ENCODE measurements at regions not wholly inside any gene's neighbourhood (a gene's known extent, or its start where the extent isn't known, plus 50 kb on each side); places are given as distances from the start of the nearest gene placed in this dataset.

- H3K4me1 ChIP-seq (ENCODE audit: insufficient read depth) = no peaks in the 10 kb centered on the region
- H2AFZ ChIP-seq = no peak overlapping the region
- no peak overlapping the region for H3K4me2 ChIP-seq
- no peak for DNase-seq (ENCODE audit: low spot score)
- Mint-ChIP-seq H3K9me3 (no peaks in the 10 kb centered on the region), H3K36me3 (ENCODE audit: low read depth) (no peaks in the 10 kb centered on the region), H3K27me3 (ENCODE audit: insufficient read depth, low read depth, poor library complexity) (no peaks in the 10 kb centered on the region), H3K4me3 (no peak overlapping the region), H3K4me1 (no peaks in the 10 kb centered on the region), H3K27ac (no peak overlapping the region)
- H3K79me2 ChIP-seq (replicated peaks; ENCODE audit: insufficient read depth) = no peaks in the 10 kb centered on the region
- no peak overlapping the region for H3K4me3 ChIP-seq
- H4K20me1 ChIP-seq (replicated peaks; ENCODE audit: insufficient read depth) = no peaks in the 10 kb centered on the region
- no peaks in the 10 kb centered on the region for H3K9me2 ChIP-seq (ENCODE audit: insufficient read depth)
- no peaks in the 10 kb centered on the region for H3K27me3 ChIP-seq (ENCODE audit: insufficient read depth)
- no peak for TF ChIP-seq ZNF114 (CRISPR knock-in tag; IDR thresholded peaks at IDR 0.05)
- TF ChIP-seq POLR2AphosphoS5 (IDR thresholded peaks at IDR 0.05; ENCODE audit: low read depth) = no peak
- no peak for TF ChIP-seq STAT1 (IDR thresholded peaks at IDR 0.05; ENCODE audit: unreplicated experiment)
- no peak for TF ChIP-seq EZH2 (IDR thresholded peaks at IDR 0.05; ENCODE audit: low read depth, unreplicated experiment)
- TF ChIP-seq CTCF (conservative IDR thresholded peaks at IDR 0.05; ENCODE audit: low read depth in 2 of 2) = no peak
- no peak for TF ChIP-seq REST (IDR thresholded peaks at IDR 0.05; ENCODE audit: unreplicated experiment)
- no peak for TF ChIP-seq ZNF331 (CRISPR knock-in tag; IDR thresholded peaks at IDR 0.05; ENCODE audit: low read depth)
- TF ChIP-seq EZH2phosphoT487 (IDR thresholded peaks at IDR 0.05; ENCODE audit: unreplicated experiment) = no peak
- no peak overlapping the region for H3K27ac ChIP-seq (ENCODE audit: low read depth)
- no peak for ATAC-seq
- H3F3A ChIP-seq (replicated peaks; ENCODE audit: low read depth) = no peaks in the 10 kb centered on the region
- no peaks in the 10 kb centered on the region for H3K36me3 ChIP-seq (ENCODE audit: insufficient read depth)
Observed at GRCh38 chr10:105793071-105793470, 1152.0 kb downstream of the SORCS3 start.

- H3K9me3 Mint-ChIP-seq = peaks cover 12% of the 10 kb centered on the region; the same call in 2 of the 3 replicates
- ATAC-seq (no peak), DNase-seq (ENCODE audit: low spot score) (no peak)
- Histone ChIP-seq H3K27me3 (ENCODE audit: insufficient read depth) (no peaks in the 10 kb centered on the region), H4K20me1 (replicated peaks; ENCODE audit: insufficient read depth) (no peaks in the 10 kb centered on the region), H3K4me2 (no peak overlapping the region), H3K27ac (ENCODE audit: low read depth) (no peak overlapping the region), H3K4me1 (ENCODE audit: insufficient read depth) (no peaks in the 10 kb centered on the region), H2AFZ (no peak overlapping the region), H3K4me3 (no peak overlapping the region), H3K79me2 (replicated peaks; ENCODE audit: insufficient read depth) (no peaks in the 10 kb centered on the region), H3K36me3 (ENCODE audit: insufficient read depth) (no peaks in the 10 kb centered on the region), H3K9me2 (ENCODE audit: insufficient read depth) (peaks cover 14% of the 10 kb centered on the region), H3F3A (replicated peaks; ENCODE audit: low read depth) (no peaks in the 10 kb centered on the region)
- no peak overlapping the region for H3K27ac Mint-ChIP-seq
- no peak overlapping the region for H3K4me3 Mint-ChIP-seq
- no peaks in the 10 kb centered on the region; the same call in 2 of the 3 replicates for H3K4me1 Mint-ChIP-seq
- TF ChIP-seq STAT1 (IDR thresholded peaks at IDR 0.05; ENCODE audit: unreplicated experiment) (no peak), NANOG (IDR thresholded peaks at IDR 0.05; ENCODE audit: borderline replicate concordance) (no peak), ZNF331 (CRISPR knock-in tag; IDR thresholded peaks at IDR 0.05; ENCODE audit: low read depth) (no peak), EZH2phosphoT487 (IDR thresholded peaks at IDR 0.05; ENCODE audit: unreplicated experiment) (no peak), ZNF114 (CRISPR knock-in tag; IDR thresholded peaks at IDR 0.05) (no peak), REST (IDR thresholded peaks at IDR 0.05; ENCODE audit: unreplicated experiment) (no peak), CTCF (conservative IDR thresholded peaks at IDR 0.05; ENCODE audit: low read depth in 2 of 2) (no peak), CREB1 (CRISPR knock-in tag; IDR thresholded peaks at IDR 0.05; ENCODE audit: low read depth) (no peak), EZH2 (IDR thresholded peaks at IDR 0.05; ENCODE audit: low read depth, unreplicated experiment) (no peak), ETS1 (IDR thresholded peaks at IDR 0.05) (no peak), JUNB (IDR thresholded peaks at IDR 0.05; ENCODE audit: unreplicated experiment) (no peak)
- H3K36me3 Mint-ChIP-seq (ENCODE audit: low read depth) = peaks cover 8% of the 10 kb centered on the region; the same call in 1 of the 3 replicates
- H3K27me3 Mint-ChIP-seq (ENCODE audit: insufficient read depth, low read depth, poor library complexity) = peaks cover 2% of the 10 kb centered on the region
Observed at GRCh38 chr10:105785721-105786120, 1144.6 kb downstream of the SORCS3 start.

All from GM23338 (cell line).